PC-9 (cell line): ENCODE measurements at regions not wholly inside any gene's neighbourhood (a gene's known extent, or its start where the extent isn't known, plus 50 kb on each side); places are given as distances from the start of the nearest gene placed in this dataset.

ENCODE experiments used
- EZH2 ChIP-seq: fragments of 200-600 bp; sonication (generic); IDR thresholded peaks from 2 replicates; pipeline ENCODE4 v1.8.0; 2017; ENCODE audit warnings: antibody characterized with exemption, low read depth
- TF ChIP-seq, protein P1 (sequence below): fragments of 200-600 bp; sonication (generic); conservative IDR thresholded peaks from 2 replicates; pipeline ENCODE4 v1.6.1; 2017; ENCODE audit warnings: mixed run types, antibody characterized with exemption, mild to moderate bottlenecking, moderate library complexity

DNA sequence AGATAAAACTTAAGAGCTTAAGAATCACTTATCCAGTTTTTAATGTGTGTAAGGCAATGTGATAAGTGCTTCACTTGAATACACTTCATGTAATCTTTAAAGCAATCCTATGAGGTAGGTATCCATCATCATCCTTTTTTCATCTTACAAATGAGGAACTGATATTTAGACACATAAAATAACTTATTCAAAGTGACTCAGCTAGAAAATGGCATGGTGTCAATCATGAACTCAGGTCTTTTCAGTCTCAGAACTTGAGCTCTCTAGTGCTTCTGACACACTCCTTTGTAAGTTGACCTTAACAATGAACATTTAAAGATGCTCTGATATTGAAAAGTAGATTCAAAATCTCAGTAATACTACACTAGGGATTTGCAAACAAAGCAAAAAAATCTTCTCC is 224.8 kb upstream of the TEX13C start:
- TF ChIP-seq, protein P1, sequence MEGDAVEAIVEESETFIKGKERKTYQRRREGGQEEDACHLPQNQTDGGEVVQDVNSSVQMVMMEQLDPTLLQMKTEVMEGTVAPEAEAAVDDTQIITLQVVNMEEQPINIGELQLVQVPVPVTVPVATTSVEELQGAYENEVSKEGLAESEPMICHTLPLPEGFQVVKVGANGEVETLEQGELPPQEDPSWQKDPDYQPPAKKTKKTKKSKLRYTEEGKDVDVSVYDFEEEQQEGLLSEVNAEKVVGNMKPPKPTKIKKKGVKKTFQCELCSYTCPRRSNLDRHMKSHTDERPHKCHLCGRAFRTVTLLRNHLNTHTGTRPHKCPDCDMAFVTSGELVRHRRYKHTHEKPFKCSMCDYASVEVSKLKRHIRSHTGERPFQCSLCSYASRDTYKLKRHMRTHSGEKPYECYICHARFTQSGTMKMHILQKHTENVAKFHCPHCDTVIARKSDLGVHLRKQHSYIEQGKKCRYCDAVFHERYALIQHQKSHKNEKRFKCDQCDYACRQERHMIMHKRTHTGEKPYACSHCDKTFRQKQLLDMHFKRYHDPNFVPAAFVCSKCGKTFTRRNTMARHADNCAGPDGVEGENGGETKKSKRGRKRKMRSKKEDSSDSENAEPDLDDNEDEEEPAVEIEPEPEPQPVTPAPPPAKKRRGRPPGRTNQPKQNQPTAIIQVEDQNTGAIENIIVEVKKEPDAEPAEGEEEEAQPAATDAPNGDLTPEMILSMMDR = no peak
- TF ChIP-seq EZH2 = no peak
